ENCODE measurements at regions not wholly inside any gene's neighbourhood (a gene's known extent, or its start where the extent isn't known, plus 50 kb on each side); places are given as distances from the start of the nearest gene placed in this dataset.

DNA sequence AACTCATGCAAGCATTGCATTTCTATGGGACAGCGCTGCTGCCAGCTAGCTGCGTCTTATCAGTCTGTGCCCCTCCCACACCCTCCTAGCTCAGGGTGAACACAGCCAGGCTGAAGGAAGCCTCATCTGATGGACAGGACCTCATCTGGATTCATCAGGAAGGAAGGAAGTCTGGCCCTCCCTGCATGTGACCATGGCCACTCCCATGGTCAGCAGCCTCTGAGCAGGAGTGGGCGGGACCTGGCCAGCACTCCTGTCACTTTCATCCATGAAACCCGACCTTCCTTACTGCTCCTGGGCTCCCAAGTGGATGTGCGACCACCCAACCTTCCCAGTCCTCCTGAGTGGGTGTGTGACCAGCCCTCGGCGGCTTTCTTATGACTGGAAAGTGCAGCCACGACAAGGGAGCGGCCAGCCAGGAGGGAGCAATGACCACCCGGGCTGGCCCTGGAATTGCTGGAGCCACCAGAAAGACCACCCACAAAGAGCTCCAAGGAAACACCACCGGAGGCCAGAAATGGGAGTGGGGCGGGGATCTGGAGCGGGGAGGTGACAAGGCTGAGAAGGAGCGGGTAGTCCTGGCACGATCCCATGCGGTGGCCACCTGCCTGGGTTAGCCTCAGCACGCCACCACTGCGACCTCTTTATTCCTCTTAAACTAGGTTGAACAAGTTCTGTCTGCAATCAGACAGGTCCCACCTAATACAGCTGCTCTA lies 241.2 kb downstream of the TTLL2 start:
- H3K4me1 ChIP-seq: no peaks in the 10 kb centered on the region
- no peaks in the 10 kb centered on the region for H3K36me3 ChIP-seq
- H3K9me3 ChIP-seq: no peaks in the 10 kb centered on the region
- intact Hi-C loops (cut with DNase I; ENCODE audit: low total_unique reads): no loop called here
- no peak overlapping the region for H3K4me3 ChIP-seq
- no peaks in the 10 kb centered on the region for H3K27me3 ChIP-seq
- H3K27ac ChIP-seq: no peak overlapping the region
- no peak for TF ChIP-seq EP300 (IDR thresholded peaks at IDR 0.05; ENCODE audit: low read depth)
- TF ChIP-seq POLR2A (IDR thresholded peaks at IDR 0.05): no peak
- no peak for TF ChIP-seq CTCF (IDR thresholded peaks at IDR 0.05)
- no peak for TF ChIP-seq POLR2AphosphoS5 (IDR thresholded peaks at IDR 0.05)
- in situ Hi-C loops (cut with MboI; ENCODE audit: low pct_ligation_motif_present in 1 of 4, low pct_unique_long_range_greater_than_20kb in 1 of 4, low sequenced_read_pairs in 3 of 4): no loop called here
- DNase-seq: no peak
- WGBS, 2 donors (ENCODE audit: low coverage in 1 of 2): 62 to 78% methylated on average over 6 to 16 of the region's 18 CpGs

- Histone ChIP-seq H3K9me3 (no peaks in the 10 kb centered on the region), H3K4me3 (no peak overlapping the region), H3K27me3 (no peaks in the 10 kb centered on the region), H3K4me1 (no peaks in the 10 kb centered on the region), H3K36me3 (no peaks in the 10 kb centered on the region), H3K27ac (no peak overlapping the region)
- no peak for DNase-seq
- in situ Hi-C loops (cut with MboI; ENCODE audit: low pct_ligation_motif_present in 1 of 4, low pct_unique_long_range_greater_than_20kb in 1 of 4, low sequenced_read_pairs in 3 of 4): no loop called here
- TF ChIP-seq EP300 (IDR thresholded peaks at IDR 0.05; ENCODE audit: low read depth) (no peak), CTCF (IDR thresholded peaks at IDR 0.05) (no peak), POLR2A (IDR thresholded peaks at IDR 0.05) (no peak), POLR2AphosphoS5 (IDR thresholded peaks at IDR 0.05) (no peak)
- intact Hi-C loops (cut with DNase I; ENCODE audit: low total_unique reads): no loop called here
- WGBS, 2 donors (ENCODE audit: low coverage in 1 of 2): 84% methylated on average over 6 of the region's 13 CpGs; no CpG with 5 or more reads in 1 of the 2 donors
Observed at GRCh38 chr6:167566711-167567141, 241.8 kb downstream of the TTLL2 start.

GRCh38 chr6:167567142-167568033 lies 242.5 kb downstream of the TTLL2 start:
- WGBS, 2 donors (ENCODE audit: low coverage in 1 of 2): 78% methylated on average over 26 of the region's 26 CpGs; no CpG with 5 or more reads in 1 of the 2 donors
- Histone ChIP-seq H3K36me3 (no peaks in the 10 kb centered on the region), H3K9me3 (no peaks in the 10 kb centered on the region), H3K27me3 (no peaks in the 10 kb centered on the region), H3K27ac (no peak overlapping the region), H3K4me1 (no peaks in the 10 kb centered on the region), H3K4me3 (no peak overlapping the region)
- no peak for DNase-seq
- intact Hi-C loops (cut with DNase I; ENCODE audit: low total_unique reads): no loop called here
- TF ChIP-seq POLR2A (IDR thresholded peaks at IDR 0.05): no peak
- TF ChIP-seq POLR2AphosphoS5 (IDR thresholded peaks at IDR 0.05): no peak
- in situ Hi-C loops (cut with MboI; ENCODE audit: low pct_ligation_motif_present in 1 of 4, low pct_unique_long_range_greater_than_20kb in 1 of 4, low sequenced_read_pairs in 3 of 4): no loop called here

DNA sequence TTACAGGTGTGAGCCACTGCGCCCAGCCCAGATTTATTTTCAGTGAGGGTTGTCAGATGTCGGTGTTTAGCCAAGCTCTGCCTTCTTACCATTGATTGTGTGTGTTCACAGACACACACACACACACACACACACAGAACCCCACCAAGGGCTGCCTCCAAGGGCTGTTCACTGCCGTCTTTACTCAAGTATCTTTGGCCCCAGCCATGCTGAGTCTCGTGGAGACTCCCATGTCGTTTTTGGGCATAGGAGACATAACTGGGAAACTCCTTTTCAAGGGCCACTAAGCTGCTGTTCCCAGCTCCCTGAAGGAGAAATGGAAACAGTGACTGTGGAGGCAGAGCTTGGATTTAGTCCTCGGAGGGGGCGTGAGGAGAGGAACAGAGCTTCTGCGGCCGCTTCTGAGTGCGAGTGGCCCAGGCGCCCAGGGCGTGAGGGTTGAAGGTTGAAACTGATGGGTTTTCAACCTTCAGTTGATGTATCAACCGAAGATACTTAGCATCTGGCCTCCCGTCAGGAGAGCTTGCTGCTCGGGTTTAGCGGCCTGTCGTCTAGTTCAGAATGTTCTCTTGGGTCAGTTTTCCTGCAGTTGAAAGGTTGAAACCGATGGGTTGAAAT lies 243.6 kb downstream of the TTLL2 start:
- no peak for TF ChIP-seq CTCF (IDR thresholded peaks at IDR 0.05)
- no peak for TF ChIP-seq EP300 (IDR thresholded peaks at IDR 0.05; ENCODE audit: low read depth)
- no peak for TF ChIP-seq POLR2A (IDR thresholded peaks at IDR 0.05)
- TF ChIP-seq POLR2AphosphoS5 (IDR thresholded peaks at IDR 0.05): no peak
- no peak for DNase-seq
- H3K27ac ChIP-seq: no peak overlapping the region
- no peaks in the 10 kb centered on the region for H3K36me3 ChIP-seq
- H3K4me3 ChIP-seq: no peak overlapping the region
- no peaks in the 10 kb centered on the region for H3K27me3 ChIP-seq
- no peaks in the 10 kb centered on the region for H3K9me3 ChIP-seq
- WGBS, 2 donors (ENCODE audit: low coverage in 1 of 2): 87 to 93% methylated on average over 6 to 18 of the region's 18 CpGs
- intact Hi-C loops (cut with DNase I; ENCODE audit: low total_unique reads) (no loop called here), in situ Hi-C loops (cut with MboI; ENCODE audit: low pct_ligation_motif_present in 1 of 4, low pct_unique_long_range_greater_than_20kb in 1 of 4, low sequenced_read_pairs in 3 of 4) (no loop called here)
- H3K4me1 ChIP-seq: peaks cover 0 to 5% (median 0%) of the 10 kb centered on the region in 4 donors
